ENCODE measurements at regions not wholly inside any gene's neighbourhood (a gene's known extent, or its start where the extent isn't known, plus 50 kb on each side); places are given as distances from the start of the nearest gene placed in this dataset.

- H3K4me1 ChIP-seq (ENCODE audit: insufficient read depth, low read length): no peaks in the 10 kb centered on the region
- no peak for DNase-seq
- TF ChIP-seq, protein P1, sequence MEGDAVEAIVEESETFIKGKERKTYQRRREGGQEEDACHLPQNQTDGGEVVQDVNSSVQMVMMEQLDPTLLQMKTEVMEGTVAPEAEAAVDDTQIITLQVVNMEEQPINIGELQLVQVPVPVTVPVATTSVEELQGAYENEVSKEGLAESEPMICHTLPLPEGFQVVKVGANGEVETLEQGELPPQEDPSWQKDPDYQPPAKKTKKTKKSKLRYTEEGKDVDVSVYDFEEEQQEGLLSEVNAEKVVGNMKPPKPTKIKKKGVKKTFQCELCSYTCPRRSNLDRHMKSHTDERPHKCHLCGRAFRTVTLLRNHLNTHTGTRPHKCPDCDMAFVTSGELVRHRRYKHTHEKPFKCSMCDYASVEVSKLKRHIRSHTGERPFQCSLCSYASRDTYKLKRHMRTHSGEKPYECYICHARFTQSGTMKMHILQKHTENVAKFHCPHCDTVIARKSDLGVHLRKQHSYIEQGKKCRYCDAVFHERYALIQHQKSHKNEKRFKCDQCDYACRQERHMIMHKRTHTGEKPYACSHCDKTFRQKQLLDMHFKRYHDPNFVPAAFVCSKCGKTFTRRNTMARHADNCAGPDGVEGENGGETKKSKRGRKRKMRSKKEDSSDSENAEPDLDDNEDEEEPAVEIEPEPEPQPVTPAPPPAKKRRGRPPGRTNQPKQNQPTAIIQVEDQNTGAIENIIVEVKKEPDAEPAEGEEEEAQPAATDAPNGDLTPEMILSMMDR (IDR thresholded peaks at IDR 0.05): no peak
- Mint-ChIP-seq H3K27ac (no peak overlapping the region), H3K9me3 (peaks cover 5% of the 10 kb centered on the region), H3K36me3 (ENCODE audit: low read depth) (no peaks in the 10 kb centered on the region), H3K4me3 (no peak overlapping the region), H3K4me1 (ENCODE audit: low read depth) (no peaks in the 10 kb centered on the region), H3K27me3 (no peaks in the 10 kb centered on the region)
- no peak overlapping the region for H3K27ac ChIP-seq (ENCODE audit: low read depth in 1 of 2, low read length in 2 of 2)
- H3K36me3 ChIP-seq (ENCODE audit: insufficient read depth, low read length): no peaks in the 10 kb centered on the region
- ChIA-PET CTCF (no interaction called here), POLR2A (no interaction called here)
- intact Hi-C loops (cut with DNase I, micrococcal nuclease): no loop called here
- H3K27me3 ChIP-seq (ENCODE audit: control insufficient read depth in 1 of 2, insufficient read depth in 2 of 2, low read length in 2 of 2): no peaks in the 10 kb centered on the region
- no peak for ATAC-seq (ENCODE audit: poor library complexity)
- no peaks in the 10 kb centered on the region for H3K9me3 ChIP-seq (ENCODE audit: control insufficient read depth in 1 of 2, insufficient read depth in 1 of 2, low read length in 2 of 2)
- no peak overlapping the region for H3K4me3 ChIP-seq (ENCODE audit: low read length)
Observed at GRCh38 chr2:153802671-153803070, 69.1 kb upstream of the GALNT13 start.

DNA sequence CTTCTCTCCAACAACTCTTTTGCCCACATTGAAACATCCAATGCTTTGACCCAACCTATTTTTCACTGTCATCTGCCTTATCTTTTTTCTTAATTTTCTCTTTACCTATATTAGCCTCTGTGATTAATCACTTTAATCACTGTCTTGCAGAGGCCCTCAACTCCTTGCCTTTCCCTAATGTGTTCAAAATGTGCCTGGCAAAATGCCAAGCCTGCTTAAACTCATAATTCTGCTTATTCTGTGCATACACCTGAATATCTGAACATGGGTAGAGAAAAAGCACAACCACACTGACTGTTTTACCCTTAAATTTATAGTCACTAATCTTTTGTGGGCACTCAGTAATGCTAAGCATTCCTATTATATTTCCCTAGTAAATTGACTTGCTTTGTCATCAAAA, 63.0 kb upstream of the GALNT13 start:
- Histone ChIP-seq H3K4me3 (ENCODE audit: low read length) (no peak overlapping the region), H3K36me3 (ENCODE audit: insufficient read depth, low read length) (no peaks in the 10 kb centered on the region), H3K27me3 (ENCODE audit: control insufficient read depth in 1 of 2, insufficient read depth in 2 of 2, low read length in 2 of 2) (no peaks in the 10 kb centered on the region), H3K27ac (ENCODE audit: low read depth in 1 of 2, low read length in 2 of 2) (no peak overlapping the region), H3K4me1 (ENCODE audit: insufficient read depth, low read length) (no peaks in the 10 kb centered on the region), H3K9me3 (ENCODE audit: control insufficient read depth in 1 of 2, insufficient read depth in 1 of 2, low read length in 2 of 2) (peaks cover 0 to 4% of the 10 kb centered on the region in 2 experiments)
- ATAC-seq (ENCODE audit: poor library complexity) (no peak), DNase-seq (no peak)
- intact Hi-C loops (cut with DNase I, micrococcal nuclease): no loop called here
- Mint-ChIP-seq H3K27ac (no peak overlapping the region), H3K4me1 (ENCODE audit: low read depth) (no peaks in the 10 kb centered on the region), H3K9me3 (no peaks in the 10 kb centered on the region), H3K27me3 (no peaks in the 10 kb centered on the region), H3K4me3 (no peak overlapping the region), H3K36me3 (ENCODE audit: low read depth) (no peaks in the 10 kb centered on the region)
- TF ChIP-seq, protein P1 (IDR thresholded peaks at IDR 0.05): no peak
- ChIA-PET POLR2A (no interaction called here), CTCF (no interaction called here)

- TF ChIP-seq, protein P1 (IDR thresholded peaks at IDR 0.05): no peak
- Histone ChIP-seq H3K9me3 (ENCODE audit: control insufficient read depth in 1 of 2, insufficient read depth in 1 of 2, low read length in 2 of 2) (peaks cover 0 to 8% of the 10 kb centered on the region in 2 experiments), H3K27ac (ENCODE audit: low read depth in 1 of 2, low read length in 2 of 2) (no peak overlapping the region), H3K36me3 (ENCODE audit: insufficient read depth, low read length) (no peaks in the 10 kb centered on the region), H3K4me1 (ENCODE audit: insufficient read depth, low read length) (no peaks in the 10 kb centered on the region), H3K27me3 (ENCODE audit: control insufficient read depth in 1 of 2, insufficient read depth in 2 of 2, low read length in 2 of 2) (no peaks in the 10 kb centered on the region), H3K4me3 (ENCODE audit: low read length) (no peak overlapping the region)
- no peak overlapping the region for H3K4me3 Mint-ChIP-seq
- H3K27ac Mint-ChIP-seq: no peak overlapping the region
- H3K36me3 Mint-ChIP-seq (ENCODE audit: low read depth): no peaks in the 10 kb centered on the region
- ChIA-PET CTCF (no interaction called here), POLR2A (no interaction called here)
- DNase-seq (no peak), ATAC-seq (ENCODE audit: poor library complexity) (no peak)
- no peaks in the 10 kb centered on the region for H3K4me1 Mint-ChIP-seq (ENCODE audit: low read depth)
- no peaks in the 10 kb centered on the region for H3K27me3 Mint-ChIP-seq
- H3K9me3 Mint-ChIP-seq: peaks cover 6% of the 10 kb centered on the region
- intact Hi-C loops (cut with DNase I, micrococcal nuclease): no loop called here
Observed at GRCh38 chr2:153811516-153811915, 60.2 kb upstream of the GALNT13 start.
